PC-9 (cell line): ENCODE measurements at regions not wholly inside any gene's neighbourhood (a gene's known extent, or its start where the extent isn't known, plus 50 kb on each side); places are given as distances from the start of the nearest gene placed in this dataset.

Experiments used
- BruUV-seq: library from RNA; stranded (reverse); fragments of 400-500 nt; replicated peaks from 2 replicates; lab custom pipeline; 2021; lab: Mats Ljungman, UMichigan
- CTCF ChIA-PET: fragments of 300-600 bp; sonication (Branson Sonifier 250); formaldehyde crosslinking; loops from one replicate; lab custom pipeline; 2022; ENCODE audit warnings: antibody characterized with exemption; lab: Charles Lee
- POLR2A ChIA-PET: fragments of 300-600 bp; sonication (Branson Sonifier 250); formaldehyde crosslinking; loops from one replicate; lab custom pipeline; 2022; ENCODE audit warnings: antibody characterized with exemption; ENCODE audit not compliant: unreplicated experiment; lab: Charles Lee
- DNase-seq, 2 experiments: peaks; one replicate each; pipeline versions ENCODE4 v3.0.0 to v3.0.0-alpha.2; 2015 to 2022; ENCODE audit warnings: mixed read lengths in 1 of 2
- H2AFZ ChIP-seq: fragments of 200-600 bp; sonication (generic); 2 replicates; pipeline ENCODE4 v1.8.1; 2017; ENCODE audit warnings: antibody characterized with exemption
- H3F3A ChIP-seq: fragments of 200-600 bp; sonication (generic); 2 replicates; pipeline ENCODE4 v1.8.1; 2017; ENCODE audit warnings: antibody characterized with exemption, mild to moderate bottlenecking, low read depth; ENCODE audit not compliant: insufficient read depth
- H3K27ac ChIP-seq: fragments of 200-600 bp; sonication (generic); 2 replicates; pipeline ENCODE4 v1.6.1; 2016; ENCODE audit warnings: mixed run types
- H3K27me3 ChIP-seq: fragments of 200-600 bp; sonication (generic); 2 replicates; pipeline ENCODE4 v1.6.1; 2016; ENCODE audit warnings: low read depth, mixed run types; ENCODE audit not compliant: insufficient read depth
- H3K36me3 ChIP-seq: fragments of 200-600 bp; sonication (generic); 2 replicates; pipeline ENCODE4 v1.6.1; 2016; ENCODE audit warnings: low read depth, mixed run types
- H3K4me1 ChIP-seq: fragments of 200-600 bp; sonication (generic); replicated peaks from 2 replicates; pipeline ENCODE4 v1.6.1; 2016; ENCODE audit warnings: mixed run types; ENCODE audit not compliant: insufficient read depth
- H3K4me2 ChIP-seq: fragments of 200-600 bp; sonication (generic); 2 replicates; pipeline ENCODE4 v1.6.1; 2017; ENCODE audit warnings: mixed run types
- H3K4me3 ChIP-seq: fragments of 200-600 bp; sonication (generic); 2 replicates; pipeline ENCODE4 v1.6.1; 2016; ENCODE audit warnings: mixed run types
- H3K79me2 ChIP-seq: fragments of 200-600 bp; sonication (generic); 2 replicates; pipeline ENCODE4 v1.6.1; 2017; ENCODE audit warnings: low read depth, mixed run types
- H3K9me2 ChIP-seq: fragments of 200-600 bp; sonication (generic); 2 replicates; pipeline ENCODE4 v1.8.1; 2017; ENCODE audit warnings: mild to moderate bottlenecking; ENCODE audit not compliant: insufficient read depth
- H3K9me3 ChIP-seq: fragments of 200-600 bp; sonication (generic); 2 replicates; pipeline ENCODE4 v1.8.1; 2016; ENCODE audit warnings: low read depth; ENCODE audit not compliant: insufficient read depth
- H4K20me1 ChIP-seq: fragments of 200-600 bp; sonication (generic); 2 replicates; pipeline ENCODE4 v1.8.1; 2017; ENCODE audit not compliant: insufficient read depth
- EZH2 ChIP-seq: fragments of 200-600 bp; sonication (generic); IDR thresholded peaks from 2 replicates; pipeline ENCODE4 v1.8.0; 2017; ENCODE audit warnings: antibody characterized with exemption, low read depth
- intact Hi-C: fragments of 100-400 bp; cut with micrococcal nuclease; formaldehyde crosslinking; loops from one replicate; pipeline ENCODE4 v1.10.0; 2022; ENCODE audit not compliant: unreplicated experiment
- TF ChIP-seq, protein P1 (sequence below): fragments of 200-600 bp; sonication (generic); conservative IDR thresholded peaks from 2 replicates; pipeline ENCODE4 v1.6.1; 2017; ENCODE audit warnings: mixed run types, antibody characterized with exemption, mild to moderate bottlenecking, moderate library complexity

DNA sequence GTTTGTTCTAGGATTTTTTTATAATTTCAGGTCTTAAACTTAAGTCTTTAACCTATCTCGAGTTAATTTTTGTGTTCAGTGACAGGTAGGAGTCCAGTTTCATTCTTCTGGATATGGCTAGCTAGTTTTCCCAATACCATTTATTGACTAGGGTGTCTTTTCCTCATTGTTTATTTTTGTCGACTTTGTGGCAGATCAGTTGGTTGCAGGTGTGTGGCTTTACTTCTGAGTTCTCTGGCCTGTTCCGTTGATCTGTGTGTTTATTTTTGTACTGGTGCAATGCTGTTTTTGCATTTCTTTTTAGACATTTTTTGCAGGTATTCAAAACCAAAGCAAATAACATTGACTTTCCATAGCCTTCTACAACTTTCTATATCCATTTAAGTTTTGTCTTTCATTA lies 121.7 kb downstream of the ETNK1 start:
- no peak for DNase-seq
- no peak overlapping the region for H3K4me2 ChIP-seq
- H3K4me1 ChIP-seq = no peaks in the 10 kb centered on the region
- TF ChIP-seq, protein P1, sequence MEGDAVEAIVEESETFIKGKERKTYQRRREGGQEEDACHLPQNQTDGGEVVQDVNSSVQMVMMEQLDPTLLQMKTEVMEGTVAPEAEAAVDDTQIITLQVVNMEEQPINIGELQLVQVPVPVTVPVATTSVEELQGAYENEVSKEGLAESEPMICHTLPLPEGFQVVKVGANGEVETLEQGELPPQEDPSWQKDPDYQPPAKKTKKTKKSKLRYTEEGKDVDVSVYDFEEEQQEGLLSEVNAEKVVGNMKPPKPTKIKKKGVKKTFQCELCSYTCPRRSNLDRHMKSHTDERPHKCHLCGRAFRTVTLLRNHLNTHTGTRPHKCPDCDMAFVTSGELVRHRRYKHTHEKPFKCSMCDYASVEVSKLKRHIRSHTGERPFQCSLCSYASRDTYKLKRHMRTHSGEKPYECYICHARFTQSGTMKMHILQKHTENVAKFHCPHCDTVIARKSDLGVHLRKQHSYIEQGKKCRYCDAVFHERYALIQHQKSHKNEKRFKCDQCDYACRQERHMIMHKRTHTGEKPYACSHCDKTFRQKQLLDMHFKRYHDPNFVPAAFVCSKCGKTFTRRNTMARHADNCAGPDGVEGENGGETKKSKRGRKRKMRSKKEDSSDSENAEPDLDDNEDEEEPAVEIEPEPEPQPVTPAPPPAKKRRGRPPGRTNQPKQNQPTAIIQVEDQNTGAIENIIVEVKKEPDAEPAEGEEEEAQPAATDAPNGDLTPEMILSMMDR = no peak
- TF ChIP-seq EZH2 = no peak
- H3K79me2 ChIP-seq = no peaks in the 10 kb centered on the region
- H3K9me2 ChIP-seq = no peaks in the 10 kb centered on the region
- peaks cover 6% of the 10 kb centered on the region for H3K27me3 ChIP-seq
- CTCF ChIA-PET = no interaction called here
- no TSS peak for BruUV-seq
- H4K20me1 ChIP-seq = no peaks in the 10 kb centered on the region
- no peak overlapping the region for H3K4me3 ChIP-seq
- intact Hi-C loops = no loop called here
- no peak overlapping the region for H3K27ac ChIP-seq
- H3K9me3 ChIP-seq = no peaks in the 10 kb centered on the region
- no peaks in the 10 kb centered on the region for H3K36me3 ChIP-seq
- no peak overlapping the region for H2AFZ ChIP-seq
- POLR2A ChIA-PET = no interaction called here
- H3F3A ChIP-seq = no peaks in the 10 kb centered on the region

DNA sequence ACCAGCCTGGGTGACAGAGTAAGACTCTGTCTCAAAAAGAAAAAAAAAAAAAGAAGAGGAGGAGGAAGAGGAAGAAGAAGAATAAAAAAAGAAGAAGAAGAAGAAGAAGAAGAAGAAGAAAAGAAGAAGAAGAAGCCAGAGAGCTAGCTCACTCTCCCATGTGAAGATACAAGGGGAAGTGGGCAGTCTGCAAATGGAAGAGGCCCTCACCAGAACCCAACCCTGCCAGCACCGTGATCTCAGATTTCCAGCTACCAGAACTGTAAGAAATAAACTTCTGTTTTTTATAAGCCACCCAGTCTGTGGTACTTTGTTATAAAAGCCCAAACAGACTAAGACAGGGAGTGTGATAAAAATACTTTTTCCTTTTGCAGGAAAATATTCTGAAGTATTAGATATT lies 130.7 kb downstream of the ETNK1 start:
- Histone ChIP-seq H3K9me2 (no peaks in the 10 kb centered on the region), H2AFZ (no peak overlapping the region), H3K4me2 (no peak overlapping the region), H3K4me3 (no peak overlapping the region), H3K27ac (no peak overlapping the region), H3F3A (no peaks in the 10 kb centered on the region), H3K36me3 (no peaks in the 10 kb centered on the region), H3K4me1 (no peaks in the 10 kb centered on the region), H3K79me2 (no peaks in the 10 kb centered on the region), H3K9me3 (no peaks in the 10 kb centered on the region; the same call in 1 of the 2 replicates), H3K27me3 (peaks cover 10% of the 10 kb centered on the region; the same call in 1 of the 2 replicates), H4K20me1 (no peaks in the 10 kb centered on the region)
- ChIA-PET CTCF (no interaction called here), POLR2A (no interaction called here)
- no peak for DNase-seq
- intact Hi-C loops = no loop called here
- no peak for TF ChIP-seq EZH2
- TF ChIP-seq, protein P1 = no peak
- BruUV-seq = no TSS peak

DNA sequence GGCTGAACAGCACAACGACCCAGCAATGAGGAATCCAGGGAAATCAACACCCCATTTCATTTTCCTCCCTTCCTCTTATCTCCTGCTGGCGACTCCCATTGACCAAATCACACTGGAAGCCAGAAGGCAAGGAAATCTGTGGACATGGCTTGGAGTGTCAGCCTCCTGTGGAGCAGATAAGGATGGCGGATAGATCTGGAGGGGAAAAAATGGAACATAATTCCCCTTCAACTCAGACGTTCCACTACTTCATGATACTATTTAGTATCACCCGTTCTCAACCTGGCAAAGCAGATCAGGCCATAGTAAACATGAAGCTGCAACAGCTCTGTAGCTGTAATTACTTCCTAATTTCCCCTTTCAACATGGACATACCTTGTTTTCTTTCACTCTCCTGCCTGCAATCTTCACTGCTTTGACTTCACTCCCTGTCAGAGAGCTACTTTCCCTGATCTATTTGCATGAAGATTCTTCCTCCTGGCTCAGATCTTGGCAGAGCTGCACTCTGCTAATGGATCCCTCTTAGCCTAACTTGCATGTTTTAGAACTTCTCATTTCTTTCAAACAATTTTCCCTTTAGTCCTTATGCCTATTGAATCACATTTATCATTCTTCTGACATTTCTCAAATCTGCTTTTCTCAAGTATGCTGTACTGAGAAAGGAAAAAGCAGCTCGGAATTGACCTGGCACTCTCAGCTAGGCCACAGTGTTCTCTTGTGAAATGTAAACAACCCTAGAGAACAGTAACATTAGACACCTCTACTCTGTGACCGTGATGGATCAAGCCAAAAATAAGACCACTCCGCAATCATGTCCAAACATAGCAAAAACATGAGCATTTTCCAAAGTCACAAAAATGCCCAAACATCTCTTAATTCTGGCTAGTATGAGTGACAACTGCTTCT lies 135.1 kb downstream of the ETNK1 start:
- Histone ChIP-seq H3K4me3 (no peak overlapping the region), H3K9me3 (no peaks in the 10 kb centered on the region), H3K4me2 (no peak overlapping the region), H4K20me1 (no peaks in the 10 kb centered on the region), H3K27ac (no peak overlapping the region), H3K36me3 (no peaks in the 10 kb centered on the region), H3K4me1 (no peaks in the 10 kb centered on the region), H3K9me2 (no peaks in the 10 kb centered on the region), H2AFZ (no peak overlapping the region), H3K27me3 (peaks cover 10% of the 10 kb centered on the region; the same call in 1 of the 2 replicates), H3F3A (no peaks in the 10 kb centered on the region), H3K79me2 (no peaks in the 10 kb centered on the region)
- no peak for TF ChIP-seq EZH2
- TF ChIP-seq, protein P1 = no peak
- DNase-seq = no peak
- no TSS peak for BruUV-seq
- ChIA-PET CTCF (no interaction called here), POLR2A (no interaction called here)
- intact Hi-C loops = no loop called here
